Liver (tissue), 2 donors: ENCODE measurements at regions not wholly inside any gene's neighbourhood (a gene's known extent, or its start where the extent isn't known, plus 50 kb on each side); places are given as distances from the start of the nearest gene placed in this dataset.

ENCODE experiments used
- CTCF ChIP-seq: fragments of 150-350 bp; IDR thresholded peaks from 2 replicates; pipeline ENCODE4 v1.5.1; 2017; ENCODE audit warnings: improper control_type of control experiment, low read depth, low read length; ENCODE audit not compliant: missing input control
- REST ChIP-seq: IDR thresholded peaks from 2 replicates; pipeline ENCODE4 v1.6.1; 2016; ENCODE audit warnings: antibody characterized with exemption, mild to moderate bottlenecking
- donor health status: healthy.

GRCh38 chr2:14039134-14039533, 593.4 kb upstream of the LRATD1 start:
- TF ChIP-seq REST (no peak), CTCF (no peak)
